HEK293 (cell line): ENCODE measurements at regions not wholly inside any gene's neighbourhood (a gene's known extent, or its start where the extent isn't known, plus 50 kb on each side); places are given as distances from the start of the nearest gene placed in this dataset.

Experiments
- CTCF ChIA-PET: fragments of 350-600 bp; formaldehyde crosslinking; extraction: SDS; loops from one replicate; lab custom pipeline; 2021; ENCODE audit warnings: antibody characterized with exemption; lab: Yijun Ruan, JAX
- POLR2A ChIA-PET: fragments of 300-600 bp; formaldehyde crosslinking; extraction: SDS; loops from one replicate; lab custom pipeline; 2020; ENCODE audit warnings: antibody characterized with exemption, inconsistent platforms; lab: Yijun Ruan, JAX
- H3K27ac ChIP-seq: fragments of 200-500 bp; sonication (Bioruptor generic); 2 replicates; pipeline ENCODE4 v1.5.1; 2014; ENCODE audit warnings: low read depth, low read length, control low read depth, inconsistent platforms; ENCODE audit errors: extremely low read depth
- H3K36me3 ChIP-seq, 2 experiments: fragments of 200-500 bp in 1 of 2; sonication (Bioruptor generic) in 1 of 2; 1 replicate in 1 of 2; 2 replicates in 1 of 2; pipeline ENCODE4 v1.5.1; 2014 to 2017; ENCODE audit warnings: inconsistent platforms in 2 of 2, low read length in 2 of 2; ENCODE audit not compliant: control insufficient read depth in 2 of 2, insufficient read depth in 1 of 2
- H3K4me1 ChIP-seq: fragments of 200-500 bp; sonication (Bioruptor generic); 2 replicates; pipeline ENCODE4 v1.5.1; 2014; ENCODE audit warnings: mild to moderate bottlenecking, low read length, inconsistent platforms; ENCODE audit not compliant: control insufficient read depth, insufficient read depth
- H3K4me3 ChIP-seq: 2 replicates; pipeline ENCODE4 v1.5.1; 2011; ENCODE audit warnings: low read depth, mild to moderate bottlenecking, control low read depth, low read length, moderate library complexity
- H3K9me3 ChIP-seq: fragments of 200-500 bp; sonication (Bioruptor generic); 2 replicates; pipeline ENCODE4 v1.5.1; 2014; ENCODE audit warnings: low read depth, low read length, inconsistent platforms; ENCODE audit not compliant: control insufficient read depth, insufficient read depth
- BCL11B ChIP-seq: fragments of 450-650 bp; formaldehyde crosslinking; IDR thresholded peaks from 2 replicates; pipeline ENCODE4 v1.5.1; 2016; ENCODE audit warnings: low read depth, missing biosample characterization, missing genetic modification characterization
- GFI1B ChIP-seq: fragments of 450-650 bp; formaldehyde crosslinking; IDR thresholded peaks from 2 replicates; pipeline ENCODE4 v1.5.1; 2016; ENCODE audit warnings: missing biosample characterization, missing genetic modification characterization
- GLI2 ChIP-seq: fragments of 450-650 bp; formaldehyde crosslinking; IDR thresholded peaks from 2 replicates; pipeline ENCODE4; 2017; ENCODE audit warnings: missing biosample characterization, missing genetic modification characterization, low read depth, borderline replicate concordance
- MEIS1 ChIP-seq: sonication (generic); formaldehyde crosslinking; IDR thresholded peaks from 2 replicates; pipeline ENCODE4 v1.8.1; 2022; ENCODE audit warnings: missing genetic modification reagents, mild to moderate bottlenecking, borderline replicate concordance
- SETDB1 ChIP-seq: IDR thresholded peaks from one replicate; pipeline ENCODE4 v1.6.1; 2017; ENCODE audit warnings: mild to moderate bottlenecking, low read length, moderate library complexity, mixed read lengths; ENCODE audit not compliant: insufficient read length
- TRIM28 ChIP-seq: IDR thresholded peaks from 2 replicates; pipeline ENCODE4 v1.6.1; 2011; ENCODE audit warnings: low read length, control low read depth, borderline replicate concordance
- ZBTB44 ChIP-seq: fragments of 450-650 bp; IDR thresholded peaks from 2 replicates; pipeline ENCODE4 v1.5.1; 2018; ENCODE audit warnings: missing biosample characterization, mild to moderate bottlenecking, missing genetic modification characterization
- ZBTB8A ChIP-seq: fragments of 450-650 bp; formaldehyde crosslinking; IDR thresholded peaks from 2 replicates; pipeline ENCODE4 v1.5.1; 2016; ENCODE audit warnings: missing biosample characterization, missing genetic modification characterization
- ZFHX2 ChIP-seq: fragments of 450-650 bp; formaldehyde crosslinking; conservative IDR thresholded peaks from 2 replicates; pipeline ENCODE4 v1.5.1; 2016; ENCODE audit warnings: missing biosample characterization, missing genetic modification characterization
- ZIC2 ChIP-seq: fragments of 450-650 bp; formaldehyde crosslinking; IDR thresholded peaks from 2 replicates; pipeline ENCODE4 v1.5.1; 2016; ENCODE audit warnings: missing biosample characterization, missing genetic modification characterization
- ZNF184 ChIP-seq: fragments of 450-650 bp; IDR thresholded peaks from 2 replicates; pipeline ENCODE4 v1.5.1; 2018; ENCODE audit warnings: missing biosample characterization, mild to moderate bottlenecking, missing genetic modification characterization
- ZNF248 ChIP-seq: fragments of 450-650 bp; formaldehyde crosslinking; IDR thresholded peaks from 2 replicates; pipeline ENCODE4 v1.5.1; 2017; ENCODE audit warnings: missing biosample characterization, missing genetic modification characterization
- ZNF280C ChIP-seq: fragments of 450-650 bp; formaldehyde crosslinking; IDR thresholded peaks from 2 replicates; pipeline ENCODE4 v1.5.1; 2016; ENCODE audit warnings: missing biosample characterization, missing genetic modification characterization
- ZNF354C ChIP-seq: fragments of 450-650 bp; formaldehyde crosslinking; IDR thresholded peaks from 2 replicates; pipeline ENCODE4 v1.5.1; 2016; ENCODE audit warnings: missing biosample characterization, missing genetic modification characterization, low read depth, borderline replicate concordance
- ZNF416 ChIP-seq: fragments of 450-650 bp; formaldehyde crosslinking; IDR thresholded peaks from 2 replicates; pipeline ENCODE4 v1.5.1; 2016; ENCODE audit warnings: missing biosample characterization, missing genetic modification characterization
- ZNF558 ChIP-seq: fragments of 450-650 bp; formaldehyde crosslinking; IDR thresholded peaks from 2 replicates; pipeline ENCODE4 v1.5.1; 2016; ENCODE audit warnings: missing biosample characterization, missing genetic modification characterization
- ZNF596 ChIP-seq: fragments of 450-650 bp; IDR thresholded peaks from 2 replicates; pipeline ENCODE4 v1.5.0; 2018; ENCODE audit warnings: missing biosample characterization, mild to moderate bottlenecking, missing genetic modification characterization, moderate library complexity
- ZNF610 ChIP-seq: fragments of 450-650 bp; formaldehyde crosslinking; IDR thresholded peaks from 2 replicates; pipeline ENCODE4 v1.5.1; 2016; ENCODE audit warnings: missing biosample characterization, missing genetic modification characterization, borderline replicate concordance
- ZNF624 ChIP-seq: fragments of 450-650 bp; formaldehyde crosslinking; IDR thresholded peaks from 2 replicates; pipeline ENCODE4 v1.5.1; 2017; ENCODE audit warnings: missing biosample characterization, missing genetic modification characterization
- ZNF654 ChIP-seq: fragments of 450-650 bp; formaldehyde crosslinking; IDR thresholded peaks from 2 replicates; pipeline ENCODE4 v1.5.1; 2016; ENCODE audit warnings: low read depth, missing biosample characterization, missing genetic modification characterization
- ZNF658 ChIP-seq: fragments of 450-650 bp; formaldehyde crosslinking; IDR thresholded peaks from 2 replicates; pipeline ENCODE4; 2016; ENCODE audit warnings: missing biosample characterization, missing genetic modification characterization
- ZNF747 ChIP-seq: fragments of 450-650 bp; formaldehyde crosslinking; IDR thresholded peaks from 2 replicates; pipeline ENCODE4 v1.5.1; 2016; ENCODE audit warnings: missing biosample characterization, missing genetic modification characterization
- ZNF792 ChIP-seq: fragments of 450-650 bp; formaldehyde crosslinking; IDR thresholded peaks from 2 replicates; pipeline ENCODE4 v1.5.1; 2016; ENCODE audit warnings: missing biosample characterization, missing genetic modification characterization
- ZNF830 ChIP-seq: fragments of 450-650 bp; IDR thresholded peaks from 2 replicates; pipeline ENCODE4 v1.5.0; 2018; ENCODE audit warnings: missing biosample characterization, missing genetic modification characterization, low read depth, mild to moderate bottlenecking, moderate library complexity
- ZNF837 ChIP-seq: fragments of 450-650 bp; formaldehyde crosslinking; IDR thresholded peaks from 2 replicates; pipeline ENCODE4 v1.5.1; 2016; ENCODE audit warnings: missing biosample characterization, missing genetic modification characterization

DNA sequence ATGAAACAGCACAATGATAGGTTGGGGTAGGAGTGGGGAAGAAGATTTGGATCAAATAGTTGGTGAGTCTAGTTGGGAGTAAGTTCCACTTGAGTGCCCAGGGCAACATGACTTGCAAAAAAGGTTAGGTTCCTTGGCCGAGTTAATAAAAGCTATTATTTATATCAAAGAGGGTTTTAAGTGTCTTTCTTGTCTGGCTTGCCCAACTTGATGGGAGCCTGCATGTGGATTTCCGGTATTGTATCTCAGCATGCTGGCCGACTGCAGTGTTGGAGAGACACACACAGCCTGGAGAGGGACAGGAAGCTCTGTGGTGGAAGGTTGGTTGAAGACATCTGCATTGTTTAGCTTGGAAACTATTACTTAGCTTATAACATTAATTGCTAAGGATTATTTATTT is 449.5 kb upstream of the TBL1XR1 start:
- Histone ChIP-seq H3K36me3 (no peaks in the 10 kb centered on the region), H3K9me3 (no peaks in the 10 kb centered on the region), H3K27ac (no peak overlapping the region), H3K4me1 (no peaks in the 10 kb centered on the region), H3K4me3 (no peak overlapping the region)
- TF ChIP-seq ZNF558 (no peak), ZNF747 (tag by site-specific recombination) (no peak), GFI1B (tag by site-specific recombination) (no peak), ZNF596 (no peak), ZNF830 (tag by site-specific recombination) (no peak), GLI2 (no peak), MEIS1 (CRISPR knock-in tag) (no peak)
- ChIA-PET CTCF (no interaction called here), POLR2A (no interaction called here)

DNA sequence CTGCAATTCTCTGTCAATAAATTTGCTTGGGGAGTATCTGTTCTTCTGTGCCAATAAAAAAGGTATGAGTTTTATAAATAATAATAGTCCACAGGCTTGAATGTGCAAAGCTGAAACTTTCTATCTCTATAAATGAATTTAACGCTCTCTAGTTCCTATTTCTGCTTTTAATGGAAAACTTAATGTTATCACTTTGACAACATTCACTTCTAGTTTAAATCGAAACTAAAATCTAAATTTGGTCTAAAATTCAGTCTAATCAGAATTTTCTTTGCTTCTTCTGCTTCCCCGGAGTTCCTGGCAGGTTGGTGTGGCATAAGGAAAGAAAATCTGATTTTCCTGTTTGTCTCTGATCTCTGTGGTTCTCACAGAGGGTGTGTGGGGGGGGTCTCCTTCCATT is 450.1 kb upstream of the TBL1XR1 start:
- TF ChIP-seq ZIC2 (tag by site-specific recombination), result no peak
- TF ChIP-seq ZNF624 (tag by site-specific recombination), result no peak
- no peak for TF ChIP-seq SETDB1
- TF ChIP-seq ZNF658, result no peak
- TF ChIP-seq ZNF184 (tag by site-specific recombination), result no peak
- TF ChIP-seq ZNF837 (tag by site-specific recombination), result no peak
- no peak for TF ChIP-seq ZNF416 (tag by site-specific recombination)
- TF ChIP-seq ZBTB44, result no peak
- TF ChIP-seq ZNF610, result no peak
- no peak for TF ChIP-seq ZNF248
- no peak for TF ChIP-seq BCL11B (tag by site-specific recombination)
- no peak for TF ChIP-seq ZNF354C (tag by site-specific recombination)
- no peak for TF ChIP-seq ZFHX2 (tag by site-specific recombination)
- TF ChIP-seq ZNF792 (tag by site-specific recombination), result no peak
- no peak for TF ChIP-seq TRIM28
- TF ChIP-seq ZNF280C (tag by site-specific recombination), result no peak
- TF ChIP-seq ZBTB8A (tag by site-specific recombination), result no peak
- no peak for TF ChIP-seq ZNF654
- TF ChIP-seq, all 188 proteins: peak for 0
- H3K36me3 ChIP-seq, result no peaks in the 10 kb centered on the region
- no peak overlapping the region for H3K4me3 ChIP-seq
- ChIA-PET POLR2A (no interaction called here), CTCF (no interaction called here)
- H3K9me3 ChIP-seq, result no peaks in the 10 kb centered on the region
- H3K27ac ChIP-seq, result no peak overlapping the region
- no peaks in the 10 kb centered on the region for H3K4me1 ChIP-seq
